B cell (primary cell): ENCODE measurements at regions not wholly inside any gene's neighbourhood (a gene's known extent, or its start where the extent isn't known, plus 50 kb on each side); places are given as distances from the start of the nearest gene placed in this dataset.

Experiments used
- ATAC-seq: fragments of 200-7000 bp; cut with Tn5 transposase; one replicate; pipeline ENCODE4 v1.10.0; 2021; ENCODE audit warnings: low read depth, mild to moderate bottlenecking, moderate number of reproducible peaks, moderate library complexity
- CTCF ChIA-PET: fragments of 350-600 bp; sonication (Branson Sonifier 250); formaldehyde crosslinking; loops from one replicate; lab custom pipeline; 2021; ENCODE audit warnings: antibody characterized with exemption, inconsistent platforms; lab: Charles Lee
- POLR2A ChIA-PET: fragments of 350-600 bp; sonication (Branson Sonifier 250); formaldehyde crosslinking; loops from one replicate; lab custom pipeline; 2021; ENCODE audit warnings: antibody characterized with exemption; lab: Charles Lee
- DNase-seq: peaks from one replicate; pipeline ENCODE4 v3.0.0; 2013
- H2AFZ ChIP-seq: 2 replicates; pipeline ENCODE4 v1.6.1; 2012; ENCODE audit warnings: mild to moderate bottlenecking, low read depth, low read length; ENCODE audit not compliant: insufficient read depth, poor library complexity, severe bottlenecking
- H3K27ac ChIP-seq, 2 donors: 1 replicate in 1 of 2; 2 replicates in 1 of 2; pipeline ENCODE4 v1.5.1; 2012 to 2013; ENCODE audit warnings: low read length in 2 of 2, mild to moderate bottlenecking in 2 of 2, moderate library complexity in 1 of 2
- H3K27me3 ChIP-seq, 4 experiments: fragments of 200-600 bp in 1 of 4; sonication (generic) in 1 of 4; replicated peaks in 1 of 4; 1 replicate in 2 of 4; 2 replicates in 2 of 4; pipeline versions ENCODE4 v1.6.1 to v1.7.0; 2013 to 2016; ENCODE audit warnings: low read length in 3 of 4, mild to moderate bottlenecking in 2 of 4, mixed read lengths in 1 of 4, moderate library complexity in 1 of 4; ENCODE audit not compliant: insufficient read depth in 4 of 4, control insufficient read depth in 3 of 4; ENCODE audit errors: control extremely low read depth in 1 of 4
- H3K36me3 ChIP-seq, 2 experiments: replicated peaks in 1 of 2; 1 replicate in 1 of 2; 2 replicates in 1 of 2; pipeline versions ENCODE4 v1.6.1 to v1.7.1; 2013; ENCODE audit warnings: low read length in 1 of 2; ENCODE audit not compliant: insufficient read depth in 2 of 2, control insufficient read depth in 1 of 2; ENCODE audit errors: control extremely low read depth in 1 of 2, extremely low read depth in 1 of 2
- H3K4me1 ChIP-seq, 2 donors: fragments of 200-600 bp in 1 of 2; sonication (generic) in 1 of 2; 1 replicate in 1 of 2; 2 replicates in 1 of 2; pipeline versions ENCODE4 v1.5.1 to v1.6.1; 2013 to 2017; ENCODE audit warnings: low read length in 2 of 2; ENCODE audit not compliant: control insufficient read depth in 2 of 2, insufficient read depth in 2 of 2
- H3K4me2 ChIP-seq: replicated peaks from 2 replicates; pipeline ENCODE3; 2012; ENCODE audit warnings: mild to moderate bottlenecking, low read depth, low read length; ENCODE audit not compliant: poor library complexity, severe bottlenecking
- H3K4me3 ChIP-seq, 5 experiments: fragments of 200-600 bp in 1 of 5; sonication (generic) in 1 of 5; 1 replicate in 3 of 5; 2 replicates in 2 of 5; pipeline versions ENCODE4 v1.5.1 to v1.7.0; 2011 to 2016; ENCODE audit warnings: low read length in 4 of 5, mild to moderate bottlenecking in 4 of 5, low read depth in 2 of 5, control low read depth in 1 of 5, moderate library complexity in 1 of 5; ENCODE audit not compliant: insufficient read depth in 1 of 5; ENCODE audit errors: control extremely low read depth in 1 of 5, extremely low read depth in 1 of 5
- H3K79me2 ChIP-seq: fragments of 200-600 bp; sonication (generic); one replicate; pipeline ENCODE4 v1.6.0; 2016; ENCODE audit warnings: low read length; ENCODE audit not compliant: control insufficient read depth, insufficient read depth
- H3K9ac ChIP-seq: fragments of 200-600 bp; sonication (generic); 2 replicates; pipeline ENCODE4 v1.6.1; 2017; ENCODE audit warnings: mild to moderate bottlenecking, low read length, moderate library complexity
- H3K9me3 ChIP-seq, 3 donors: one replicate each; pipeline versions ENCODE4 v1.6.1 to v1.7.1; 2013; ENCODE audit warnings: low read length in 2 of 3; ENCODE audit not compliant: control insufficient read depth in 2 of 3, insufficient read depth in 1 of 3; ENCODE audit errors: control extremely low read depth in 1 of 3
- H4K20me1 ChIP-seq: 2 replicates; pipeline ENCODE4 v1.6.0; 2012; ENCODE audit warnings: mild to moderate bottlenecking, low read length; ENCODE audit not compliant: insufficient read depth, control insufficient read depth, poor library complexity, severe bottlenecking
- H3K27ac Mint-ChIP-seq: one replicate; pipeline ENCODE4 v1.8.0; 2021; ENCODE audit warnings: mixed read lengths
- H3K27me3 Mint-ChIP-seq: one replicate; pipeline ENCODE4 v1.8.0; 2021; ENCODE audit warnings: mixed read lengths
- H3K4me1 Mint-ChIP-seq: one replicate; pipeline ENCODE4 v1.8.0; 2021; ENCODE audit warnings: mixed read lengths
- H3K4me3 Mint-ChIP-seq: one replicate; pipeline ENCODE4 v1.8.0; 2021; ENCODE audit warnings: mixed read lengths
- H3K9me3 Mint-ChIP-seq: one replicate; pipeline ENCODE4 v1.8.0; 2022; ENCODE audit warnings: mixed read lengths; ENCODE audit not compliant: insufficient read depth
- EZH2 ChIP-seq: IDR thresholded peaks from 2 replicates; pipeline ENCODE4 v1.6.1; 2012; ENCODE audit warnings: borderline replicate concordance, low read depth, mild to moderate bottlenecking, moderate library complexity, low read length; ENCODE audit not compliant: insufficient read depth, poor library complexity, severe bottlenecking
- WGBS: methylation state at CpG from one replicate; pipeline ENCODE4 v1.1.5; 2013; ENCODE audit warnings: missing lambda C conversion rate; ENCODE audit not compliant: insufficient coverage; 5-methylcytosine and 5-hydroxymethylcytosine counted together
- intact Hi-C: fragments of 100-400 bp; cut with micrococcal nuclease; formaldehyde crosslinking; loops from one replicate; pipeline ENCODE4 v1.10.0; 2022
- TF ChIP-seq, protein P1 (sequence below): fragments of 200-600 bp; IDR thresholded peaks from one replicate; pipeline ENCODE4 v1.8.0; 2022; ENCODE audit warnings: antibody characterized with exemption, mild to moderate bottlenecking

DNA sequence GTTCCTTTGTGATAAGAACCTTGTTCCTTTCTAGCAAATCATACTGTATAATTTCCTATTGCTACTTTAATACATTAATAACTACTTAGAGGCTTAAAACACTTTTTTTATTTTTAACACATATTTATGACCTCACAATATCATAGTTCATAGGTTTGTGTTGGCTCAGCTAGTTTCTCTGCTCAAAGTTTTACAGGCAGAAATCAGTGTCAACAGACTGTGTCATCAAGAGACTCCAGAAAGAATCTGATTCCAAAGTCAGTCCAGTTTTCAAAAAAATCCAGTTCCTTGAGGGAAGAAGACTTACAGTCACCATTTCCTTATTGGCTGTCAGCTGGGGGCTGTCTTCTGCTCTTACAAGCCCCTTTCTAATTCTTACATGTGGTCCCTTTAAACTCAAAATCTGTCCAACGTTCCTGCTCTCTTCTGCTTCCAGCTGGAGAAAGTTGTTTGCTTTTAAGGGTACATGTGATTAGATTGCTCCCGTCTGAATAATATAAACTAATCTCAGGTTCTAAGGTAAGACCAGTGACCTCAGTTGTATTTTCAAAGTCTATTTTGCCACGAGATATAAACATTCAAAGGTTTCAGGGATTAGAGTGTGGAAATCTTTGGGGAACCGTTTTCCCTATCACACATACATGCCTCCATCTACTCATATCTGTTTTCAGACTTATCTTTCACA lies 267.3 kb upstream of the SLITRK5 start:
- Mint-ChIP-seq H3K27me3 (no peaks in the 10 kb centered on the region), H3K27ac (no peak overlapping the region), H3K4me1 (no peaks in the 10 kb centered on the region), H3K4me3 (no peak overlapping the region), H3K9me3 (peaks cover 1% of the 10 kb centered on the region)
- Histone ChIP-seq H3K4me1 (no peaks in the 10 kb centered on the region), H3K36me3 (no peaks in the 10 kb centered on the region), H4K20me1 (no peaks in the 10 kb centered on the region), H3K4me3 (no peak overlapping the region), H2AFZ (no peak overlapping the region), H3K9me3 (no peaks in the 10 kb centered on the region), H3K4me2 (no peak overlapping the region), H3K27ac (no peak overlapping the region), H3K27me3 (no peaks in the 10 kb centered on the region), H3K79me2 (no peaks in the 10 kb centered on the region), H3K9ac (no peak overlapping the region)
- DNase-seq (no peak), ATAC-seq (no peak)
- 60% methylated on average over 1 of the region's 4 CpGs for WGBS
- ChIA-PET POLR2A (no interaction called here), CTCF (no interaction called here)
- intact Hi-C loops, result no loop called here
- TF ChIP-seq EZH2, result no peak
- TF ChIP-seq, protein P1, sequence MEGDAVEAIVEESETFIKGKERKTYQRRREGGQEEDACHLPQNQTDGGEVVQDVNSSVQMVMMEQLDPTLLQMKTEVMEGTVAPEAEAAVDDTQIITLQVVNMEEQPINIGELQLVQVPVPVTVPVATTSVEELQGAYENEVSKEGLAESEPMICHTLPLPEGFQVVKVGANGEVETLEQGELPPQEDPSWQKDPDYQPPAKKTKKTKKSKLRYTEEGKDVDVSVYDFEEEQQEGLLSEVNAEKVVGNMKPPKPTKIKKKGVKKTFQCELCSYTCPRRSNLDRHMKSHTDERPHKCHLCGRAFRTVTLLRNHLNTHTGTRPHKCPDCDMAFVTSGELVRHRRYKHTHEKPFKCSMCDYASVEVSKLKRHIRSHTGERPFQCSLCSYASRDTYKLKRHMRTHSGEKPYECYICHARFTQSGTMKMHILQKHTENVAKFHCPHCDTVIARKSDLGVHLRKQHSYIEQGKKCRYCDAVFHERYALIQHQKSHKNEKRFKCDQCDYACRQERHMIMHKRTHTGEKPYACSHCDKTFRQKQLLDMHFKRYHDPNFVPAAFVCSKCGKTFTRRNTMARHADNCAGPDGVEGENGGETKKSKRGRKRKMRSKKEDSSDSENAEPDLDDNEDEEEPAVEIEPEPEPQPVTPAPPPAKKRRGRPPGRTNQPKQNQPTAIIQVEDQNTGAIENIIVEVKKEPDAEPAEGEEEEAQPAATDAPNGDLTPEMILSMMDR, result no peak

DNA sequence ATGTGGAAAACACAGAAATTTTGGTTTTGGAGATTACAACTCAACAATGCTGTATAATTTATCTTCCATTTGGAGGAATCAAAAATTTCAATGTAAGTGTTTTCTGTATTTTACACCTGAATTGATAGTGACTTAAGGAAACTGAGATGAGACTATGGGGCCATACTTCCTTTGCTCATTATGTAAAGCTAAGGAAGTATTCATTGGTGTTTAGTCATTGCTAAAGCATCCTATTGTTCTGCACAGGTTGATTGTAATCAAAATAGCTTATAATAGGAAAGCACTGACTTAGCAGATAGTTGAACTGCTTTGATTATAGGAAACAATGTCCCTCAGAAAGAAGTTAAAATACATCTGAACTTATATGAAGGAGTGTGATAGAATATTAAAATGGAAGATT lies 244.4 kb upstream of the SLITRK5 start:
- H4K20me1 ChIP-seq, result no peaks in the 10 kb centered on the region
- no peak for DNase-seq
- no peak overlapping the region for H3K27ac ChIP-seq
- ATAC-seq, result no peak
- H3K27me3 Mint-ChIP-seq, result no peaks in the 10 kb centered on the region
- TF ChIP-seq, protein P1, result no peak
- no peak for TF ChIP-seq EZH2
- H3K4me3 Mint-ChIP-seq, result no peak overlapping the region
- ChIA-PET CTCF (no interaction called here), POLR2A (no interaction called here)
- H3K9me3 Mint-ChIP-seq, result no peaks in the 10 kb centered on the region
- no peak overlapping the region for H3K27ac Mint-ChIP-seq
- no peak overlapping the region for H2AFZ ChIP-seq
- no peak overlapping the region for H3K4me3 ChIP-seq
- no peak overlapping the region for H3K4me2 ChIP-seq
- no peaks in the 10 kb centered on the region for H3K4me1 Mint-ChIP-seq
- no peaks in the 10 kb centered on the region for H3K27me3 ChIP-seq
- H3K9me3 ChIP-seq, result no peaks in the 10 kb centered on the region
- H3K9ac ChIP-seq, result no peak overlapping the region
- intact Hi-C loops, result no loop called here
- no peaks in the 10 kb centered on the region for H3K79me2 ChIP-seq
- H3K4me1 ChIP-seq, result no peaks in the 10 kb centered on the region
- no peaks in the 10 kb centered on the region for H3K36me3 ChIP-seq
